AG10803 (cell line): ENCODE measurements at regions not wholly inside any gene's neighbourhood (a gene's known extent, or its start where the extent isn't known, plus 50 kb on each side); places are given as distances from the start of the nearest gene placed in this dataset.

Source experiments
- DNase-seq: peaks from one replicate; pipeline ENCODE4 v3.0.0; 2010; ENCODE audit warnings: low read depth
- H3K4me3 ChIP-seq: 2 replicates; pipeline ENCODE4 v1.5.1; 2011; ENCODE audit warnings: mild to moderate bottlenecking, low read length, control low read depth
- CTCF ChIP-seq: conservative IDR thresholded peaks from 2 replicates; pipeline ENCODE4 v1.5.1; 2011; ENCODE audit warnings: mild to moderate bottlenecking, low read length, control low read depth, inconsistent platforms

DNA sequence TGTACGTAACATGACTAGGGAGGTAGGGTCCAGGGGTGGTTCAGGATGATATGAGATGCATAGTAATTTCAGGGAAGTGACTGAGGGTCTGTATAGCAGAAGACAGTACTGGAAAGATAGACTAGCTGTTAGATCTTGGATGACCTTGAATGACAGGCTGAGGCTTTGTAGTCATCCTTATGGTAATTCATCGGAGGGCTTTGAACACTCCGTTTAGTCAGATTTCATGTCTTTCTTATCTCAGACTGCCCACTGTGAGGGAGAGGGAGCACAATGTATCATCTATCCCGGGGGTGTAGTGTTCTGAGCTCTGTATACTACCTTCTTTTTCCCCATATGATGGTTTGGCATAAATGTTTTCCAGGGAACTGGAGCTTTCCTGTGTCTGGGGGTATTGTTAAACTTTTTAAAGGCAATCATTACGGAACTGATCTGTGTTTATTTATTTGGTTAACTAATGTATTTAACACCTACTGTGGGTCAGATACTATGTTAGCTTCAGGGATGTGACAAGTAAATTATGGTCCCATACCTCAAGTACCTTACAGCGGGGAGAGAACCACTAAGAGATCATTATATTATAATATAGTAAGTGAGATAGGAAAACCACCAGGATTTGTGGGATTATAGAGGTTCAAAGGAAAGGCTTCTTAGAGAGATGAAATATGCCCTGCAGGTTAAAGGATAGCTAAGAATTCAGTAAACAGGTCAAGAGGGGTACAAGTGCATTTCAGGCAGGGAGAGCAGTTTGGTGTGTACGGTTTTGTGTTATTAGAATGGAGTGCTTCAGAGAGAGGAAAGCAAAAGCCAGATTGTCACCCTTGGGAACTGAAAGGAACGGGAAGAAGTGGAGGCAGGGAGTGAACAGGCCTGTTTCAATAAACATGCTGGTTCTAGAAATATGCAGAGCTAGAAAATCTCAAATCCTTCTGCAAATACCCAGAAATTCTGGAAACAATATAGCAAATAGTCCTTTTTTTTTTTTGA lies 164.8 kb upstream of the KL start:
- no peak for TF ChIP-seq CTCF
- no peak overlapping the region for H3K4me3 ChIP-seq
- no peak for DNase-seq

- H3K4me3 ChIP-seq = no peak overlapping the region
- TF ChIP-seq CTCF = no peak
- peak; percentile 62 for DNase-seq
Measured at GRCh38 chr13:32852526-32852925, 163.7 kb upstream of the KL start.

- H3K4me3 ChIP-seq = no peak overlapping the region
- no peak for TF ChIP-seq CTCF
- DNase-seq = no peak
Measured at GRCh38 chr13:32857077-32857476, 159.1 kb upstream of the KL start.

GRCh38 chr13:32857689-32858088 lies 158.5 kb upstream of the KL start:
- no peak overlapping the region for H3K4me3 ChIP-seq
- no peak for DNase-seq
- no peak for TF ChIP-seq CTCF

GRCh38 chr13:32859707-32860292 lies 156.4 kb upstream of the KL start:
- TF ChIP-seq CTCF = no peak
- DNase-seq = no peak
- no peak overlapping the region for H3K4me3 ChIP-seq

GRCh38 chr13:32861304-32861703 lies 154.9 kb upstream of the KL start:
- no peak for TF ChIP-seq CTCF
- no peak for DNase-seq
- H3K4me3 ChIP-seq = no peak overlapping the region

- H3K4me3 ChIP-seq = no peak overlapping the region
- no peak for DNase-seq
- no peak for TF ChIP-seq CTCF
Measured at GRCh38 chr13:32863596-32863995, 152.6 kb upstream of the KL start.
